ENCODE measurements at regions not wholly inside any gene's neighbourhood (a gene's known extent, or its start where the extent isn't known, plus 50 kb on each side); places are given as distances from the start of the nearest gene placed in this dataset.

DNA sequence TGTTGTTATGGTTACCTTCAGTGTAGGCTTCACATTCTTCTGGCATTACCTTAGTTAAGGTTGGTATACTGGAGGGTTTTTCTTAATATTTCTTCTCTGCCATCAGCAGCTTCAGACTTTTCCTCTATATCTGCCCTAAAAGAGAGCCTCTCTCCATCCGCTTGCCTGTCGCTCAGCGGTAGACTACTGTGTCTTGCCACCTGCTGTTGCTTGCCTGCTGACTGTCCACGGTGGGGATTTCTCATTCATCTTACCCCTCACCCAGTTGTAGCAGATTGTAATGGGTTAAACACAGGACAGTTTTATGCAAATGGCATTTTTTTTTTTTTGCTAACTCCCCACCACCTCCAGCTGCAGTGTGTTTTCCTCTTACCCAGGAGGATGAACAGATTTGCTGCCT lies 577.2 kb downstream of the SLITRK5 start:
- no peak overlapping the region for H3K27ac ChIP-seq (replicated peaks)
- no peak for DNase-seq (ENCODE audit: low read depth in 1 of 2, low spot score in 1 of 2)
- TF ChIP-seq POLR2AphosphoS5 (IDR thresholded peaks at IDR 0.05; ENCODE audit: low read depth), result no peak
- TF ChIP-seq GABPA (IDR thresholded peaks at IDR 0.05; ENCODE audit: low read depth), result no peak
- TF ChIP-seq REST (IDR thresholded peaks at IDR 0.05; ENCODE audit: insufficient replicate concordance, low read depth), result no peak
- TF ChIP-seq SPI1 (IDR thresholded peaks at IDR 0.05; ENCODE audit: borderline replicate concordance, low read depth), result no peak
- TF ChIP-seq, protein P1, sequence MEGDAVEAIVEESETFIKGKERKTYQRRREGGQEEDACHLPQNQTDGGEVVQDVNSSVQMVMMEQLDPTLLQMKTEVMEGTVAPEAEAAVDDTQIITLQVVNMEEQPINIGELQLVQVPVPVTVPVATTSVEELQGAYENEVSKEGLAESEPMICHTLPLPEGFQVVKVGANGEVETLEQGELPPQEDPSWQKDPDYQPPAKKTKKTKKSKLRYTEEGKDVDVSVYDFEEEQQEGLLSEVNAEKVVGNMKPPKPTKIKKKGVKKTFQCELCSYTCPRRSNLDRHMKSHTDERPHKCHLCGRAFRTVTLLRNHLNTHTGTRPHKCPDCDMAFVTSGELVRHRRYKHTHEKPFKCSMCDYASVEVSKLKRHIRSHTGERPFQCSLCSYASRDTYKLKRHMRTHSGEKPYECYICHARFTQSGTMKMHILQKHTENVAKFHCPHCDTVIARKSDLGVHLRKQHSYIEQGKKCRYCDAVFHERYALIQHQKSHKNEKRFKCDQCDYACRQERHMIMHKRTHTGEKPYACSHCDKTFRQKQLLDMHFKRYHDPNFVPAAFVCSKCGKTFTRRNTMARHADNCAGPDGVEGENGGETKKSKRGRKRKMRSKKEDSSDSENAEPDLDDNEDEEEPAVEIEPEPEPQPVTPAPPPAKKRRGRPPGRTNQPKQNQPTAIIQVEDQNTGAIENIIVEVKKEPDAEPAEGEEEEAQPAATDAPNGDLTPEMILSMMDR (IDR thresholded peaks at IDR 0.05; ENCODE audit: insufficient read depth, low read length), result no peak
- H3K4me3 ChIP-seq (replicated peaks; ENCODE audit: insufficient read depth, low read length), result no peak overlapping the region
- H3K27me3 ChIP-seq (ENCODE audit: insufficient read depth, poor library complexity, severe bottlenecking), result no peaks in the 10 kb centered on the region

DNA sequence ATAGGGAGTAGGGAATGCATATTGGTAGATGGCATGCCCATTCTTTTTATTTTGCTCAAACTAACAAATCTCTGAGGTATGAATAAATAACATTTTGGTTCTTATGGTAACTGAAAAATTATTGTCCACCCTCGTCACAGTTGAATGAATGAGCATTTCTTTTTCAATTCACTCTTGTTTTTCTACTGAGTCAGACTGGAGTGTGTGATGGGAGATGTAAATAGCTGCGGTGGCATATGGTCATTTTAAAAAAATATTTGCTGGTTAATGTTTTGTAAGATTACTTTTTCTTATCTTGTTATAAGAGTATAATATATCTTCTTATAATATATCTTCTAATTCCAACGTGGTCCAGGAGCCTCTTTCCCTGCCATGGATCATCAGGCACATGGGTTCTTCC lies 586.5 kb downstream of the SLITRK5 start:
- Histone ChIP-seq H3K27ac (replicated peaks) (no peak overlapping the region), H3K27me3 (ENCODE audit: insufficient read depth, poor library complexity, severe bottlenecking) (no peaks in the 10 kb centered on the region), H3K4me3 (replicated peaks; ENCODE audit: insufficient read depth, low read length) (no peak overlapping the region)
- TF ChIP-seq GABPA (IDR thresholded peaks at IDR 0.05; ENCODE audit: low read depth), result no peak
- TF ChIP-seq POLR2AphosphoS5 (IDR thresholded peaks at IDR 0.05; ENCODE audit: low read depth), result no peak
- TF ChIP-seq REST (IDR thresholded peaks at IDR 0.05; ENCODE audit: insufficient replicate concordance, low read depth), result no peak
- TF ChIP-seq, protein P1 (IDR thresholded peaks at IDR 0.05; ENCODE audit: insufficient read depth, low read length), result no peak
- no peak for TF ChIP-seq SPI1 (IDR thresholded peaks at IDR 0.05; ENCODE audit: borderline replicate concordance, low read depth)
- DNase-seq (ENCODE audit: low read depth in 1 of 2, low spot score in 1 of 2), result no peak

GRCh38 chr13:88263808-88264207 lies 592.6 kb downstream of the SLITRK5 start:
- H3K27me3 ChIP-seq (ENCODE audit: insufficient read depth, poor library complexity, severe bottlenecking), result no peaks in the 10 kb centered on the region
- H3K27ac ChIP-seq (replicated peaks), result no peak overlapping the region
- H3K4me3 ChIP-seq (replicated peaks; ENCODE audit: insufficient read depth, low read length), result no peak overlapping the region
- TF ChIP-seq REST (IDR thresholded peaks at IDR 0.05; ENCODE audit: insufficient replicate concordance, low read depth) (no peak), SPI1 (IDR thresholded peaks at IDR 0.05; ENCODE audit: borderline replicate concordance, low read depth) (no peak), POLR2AphosphoS5 (IDR thresholded peaks at IDR 0.05; ENCODE audit: low read depth) (no peak), GABPA (IDR thresholded peaks at IDR 0.05; ENCODE audit: low read depth) (no peak)
- TF ChIP-seq, protein P1 (IDR thresholded peaks at IDR 0.05; ENCODE audit: insufficient read depth, low read length), result no peak
- DNase-seq (ENCODE audit: low read depth in 1 of 2, low spot score in 1 of 2), result no peak
